DMS 273 (cell line): ENCODE measurements at regions not wholly inside any gene's neighbourhood (a gene's known extent, or its start where the extent isn't known, plus 50 kb on each side); places are given as distances from the start of the nearest gene placed in this dataset.
A peak's percentile ranks its signal among the peaks of the same experiment; 100 is the strongest.
"Not testable (repeated sequence)": the region's sequence is repeated elsewhere in the genome, so short reads cannot be mapped to it uniquely, and the experiment has no call there.

Experiments
- DNase-seq: peaks from one replicate; lab custom pipeline; 2025; ENCODE audit not compliant: unreplicated experiment; lab: John Stamatoyannopoulos, UW

DNA sequence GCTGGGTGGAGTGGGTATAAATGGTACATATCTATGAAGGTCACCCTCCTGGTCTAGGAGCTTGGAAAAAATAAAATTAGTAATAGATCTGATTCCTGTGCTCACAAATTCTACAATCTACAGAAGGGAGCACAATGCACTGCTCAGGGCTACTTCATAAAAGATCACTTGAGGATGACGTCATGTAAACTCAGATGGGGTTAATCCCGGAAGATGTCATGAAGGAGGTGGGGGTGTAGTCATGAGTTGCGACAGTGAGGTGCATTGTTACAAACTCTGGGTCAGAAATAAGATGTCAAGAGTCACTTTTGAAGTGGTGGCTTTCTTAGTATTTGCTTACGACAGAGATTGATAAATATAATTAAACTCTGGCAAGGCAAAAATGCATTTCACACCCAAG lies 68.2 kb downstream of the LHX9 start:
- no peak for DNase-seq

GRCh38 chr1:197986817-197987216 lies 69.6 kb downstream of the LHX9 start:
- no peak for DNase-seq

DNA sequence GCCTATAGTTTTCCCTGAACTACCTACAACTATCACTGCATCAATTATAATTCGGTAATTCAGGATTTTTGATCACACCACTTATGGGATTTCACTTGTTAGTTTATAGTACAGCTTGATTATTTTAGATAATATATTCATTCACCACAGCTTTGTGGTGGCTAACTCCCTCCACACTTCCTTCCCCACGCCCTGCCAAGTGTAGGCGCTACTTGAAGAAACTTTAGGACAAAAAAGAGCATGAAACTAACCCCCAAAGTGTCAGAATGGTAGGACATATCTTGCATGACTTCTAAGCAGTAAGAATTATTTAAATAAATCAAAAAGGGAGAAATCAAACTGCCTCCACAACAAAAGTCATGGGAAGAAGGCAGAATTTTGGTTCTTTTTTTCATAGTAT lies 70.1 kb downstream of the LHX9 start:
- DNase-seq = no peak

- DNase-seq = not testable (repeated sequence)
Measured at GRCh38 chr1:197988581-197988980, 71.4 kb downstream of the LHX9 start.

DNA sequence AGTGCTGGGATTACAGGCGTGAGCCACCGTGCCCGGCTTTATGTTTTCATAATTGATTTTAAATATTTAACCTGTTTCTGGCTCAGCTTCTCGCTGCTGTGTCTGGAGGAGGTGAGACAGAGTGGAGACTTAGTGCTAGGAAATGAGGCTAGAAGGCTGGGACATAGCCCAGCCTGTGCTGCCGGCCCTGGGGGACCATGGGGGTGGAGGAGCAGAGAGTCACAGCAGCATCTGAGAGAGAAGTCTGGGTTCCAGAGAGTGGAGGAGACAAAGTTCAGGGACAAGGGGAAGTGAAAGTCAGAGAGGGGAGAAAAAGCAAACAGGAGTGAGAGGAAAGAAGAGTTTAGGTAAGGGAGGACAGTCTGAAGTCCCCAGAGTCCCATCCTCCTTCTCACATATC lies 71.9 kb downstream of the LHX9 start:
- no peak for DNase-seq

GRCh38 chr1:197991594-197991993 lies 74.4 kb downstream of the LHX9 start:
- no peak for DNase-seq

DNA sequence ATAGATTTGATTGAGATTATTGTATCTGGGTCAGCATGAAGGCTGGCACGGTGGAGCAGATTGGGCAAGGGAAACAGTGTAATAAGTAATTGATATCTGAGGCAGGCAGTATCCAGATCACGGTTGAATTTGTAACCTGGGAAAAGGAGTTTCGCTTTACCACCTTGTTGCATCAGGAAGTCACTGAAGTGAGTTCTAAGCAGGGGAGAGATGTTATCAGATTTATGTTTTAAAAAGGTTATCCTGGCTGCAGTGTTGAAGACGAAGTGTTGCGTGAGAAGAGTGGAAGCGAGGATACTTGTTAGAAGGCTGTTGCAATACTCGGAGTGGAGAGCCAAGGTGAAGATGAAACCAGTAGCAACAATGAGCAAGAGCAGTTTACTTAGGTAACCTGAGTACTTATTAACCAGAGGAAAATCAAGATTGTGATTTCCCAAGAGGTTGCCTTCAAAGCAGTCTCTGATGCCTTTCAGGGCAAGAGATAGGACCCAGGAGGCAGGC lies 77.8 kb downstream of the LHX9 start:
- no peak for DNase-seq

DNA sequence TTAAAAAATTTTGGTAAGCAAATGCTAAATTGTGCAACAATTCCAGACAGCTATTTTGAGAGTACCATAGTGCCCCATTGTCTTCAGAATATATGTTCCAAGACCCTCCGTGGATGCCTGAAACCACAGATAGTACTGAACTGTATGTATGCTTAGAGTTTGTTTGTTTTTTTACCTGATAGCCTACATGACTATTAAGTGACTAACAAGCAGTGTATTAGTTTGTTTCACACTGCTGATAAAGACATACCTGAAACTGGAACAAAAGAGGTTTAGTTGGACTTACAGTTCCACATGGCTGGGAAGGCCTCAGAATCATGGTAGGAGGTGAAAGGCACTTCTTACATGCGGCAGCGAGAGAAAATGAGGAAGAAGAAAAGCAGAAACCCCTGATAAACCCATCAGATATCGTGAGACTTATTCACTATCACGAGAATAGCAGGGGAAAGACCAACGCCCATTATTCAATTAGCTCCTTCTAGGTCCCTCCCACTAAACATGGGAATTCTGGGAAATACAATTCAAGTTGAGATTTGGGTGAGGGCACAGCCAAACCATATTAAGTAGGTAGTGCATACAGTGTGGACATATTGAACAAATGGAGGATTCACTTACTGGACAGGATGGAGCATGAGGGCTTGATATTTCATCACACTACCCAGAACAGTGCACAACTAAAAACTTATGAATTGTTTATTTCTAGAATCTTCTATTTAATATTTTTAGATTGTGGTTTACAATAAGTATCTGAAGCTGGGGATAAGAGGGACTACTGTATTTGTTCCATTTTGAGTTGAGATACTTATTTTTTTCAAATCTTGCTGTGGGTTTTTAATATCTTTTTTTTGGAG lies 78.5 kb downstream of the LHX9 start:
- no peak for DNase-seq

- not testable (repeated sequence) for DNase-seq
Measured at GRCh38 chr1:197996259-197996512, 79.0 kb downstream of the LHX9 start.

- DNase-seq = peak; percentile 3
Measured at GRCh38 chr1:197998110-197998509, 80.9 kb downstream of the LHX9 start.

- no peak for DNase-seq
Measured at GRCh38 chr1:198001776-198002408, 84.7 kb downstream of the LHX9 start.

DNA sequence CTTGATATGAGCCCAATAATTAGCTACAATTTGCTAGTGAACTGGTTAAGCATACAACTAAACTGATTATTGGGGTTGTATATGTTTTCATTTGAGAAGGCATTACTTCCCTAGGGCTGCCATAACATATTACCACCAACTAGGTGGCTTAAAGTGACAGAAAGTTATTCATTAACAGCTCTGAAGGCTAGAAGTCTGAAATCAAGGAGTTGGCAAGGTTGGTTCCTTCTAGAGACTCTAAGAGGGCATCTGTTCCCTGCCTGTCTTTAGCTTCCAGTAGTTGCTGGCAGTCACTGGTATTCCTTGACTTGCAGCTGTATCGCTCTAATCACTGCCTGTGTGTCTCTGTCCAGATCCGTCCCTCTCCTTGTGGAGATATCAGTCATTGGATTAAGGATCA lies 86.3 kb downstream of the LHX9 start:
- DNase-seq = no peak

DNA sequence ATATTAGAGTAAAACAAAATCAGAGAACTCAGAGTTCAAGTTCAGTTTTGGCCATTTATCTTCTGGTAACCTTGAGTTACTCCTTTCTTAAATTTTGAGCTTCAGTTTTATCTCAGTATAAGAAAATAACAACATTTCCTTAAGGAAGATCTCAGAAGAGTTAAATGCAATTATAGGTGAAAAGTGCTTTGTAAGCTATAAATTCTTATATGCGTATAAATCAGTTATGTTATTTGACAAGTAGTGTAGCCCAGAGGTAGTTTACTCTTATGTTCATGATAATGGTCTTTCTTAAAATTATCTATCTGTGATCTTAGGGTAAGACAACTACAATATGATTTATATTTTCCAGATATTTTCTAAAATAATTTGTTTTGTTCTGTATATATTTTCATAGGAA lies 89.8 kb downstream of the LHX9 start:
- no peak for DNase-seq

- DNase-seq = no peak
Measured at GRCh38 chr1:198007687-198008607, 90.8 kb downstream of the LHX9 start.

- DNase-seq = no peak
Measured at GRCh38 chr1:198014355-198014754, 97.2 kb downstream of the LHX9 start.

GRCh38 chr1:198015309-198015708 lies 98.1 kb downstream of the LHX9 start:
- DNase-seq = no peak

DNA sequence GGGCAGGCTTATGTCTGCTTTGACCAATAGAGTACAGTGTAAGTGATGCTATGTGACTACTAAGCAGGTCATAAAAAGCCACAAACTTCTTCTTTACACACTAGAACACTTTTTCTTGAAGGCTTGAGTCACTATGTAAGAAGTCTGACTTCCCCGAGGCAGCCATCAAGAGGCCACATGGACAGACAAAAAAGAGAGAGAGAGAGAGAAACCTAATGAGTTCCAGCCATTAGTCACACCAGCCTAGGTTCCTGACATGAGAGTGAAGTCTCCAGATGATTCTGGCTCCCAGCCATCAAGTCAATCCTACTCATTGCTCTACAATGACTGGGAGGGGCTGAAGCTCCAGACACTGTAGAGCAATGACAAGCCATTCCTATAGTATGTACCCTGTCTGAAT lies 101.4 kb downstream of the LHX9 start:
- DNase-seq = no peak

- DNase-seq = no peak
Measured at GRCh38 chr1:198019126-198019525, 102.0 kb downstream of the LHX9 start.

DNA sequence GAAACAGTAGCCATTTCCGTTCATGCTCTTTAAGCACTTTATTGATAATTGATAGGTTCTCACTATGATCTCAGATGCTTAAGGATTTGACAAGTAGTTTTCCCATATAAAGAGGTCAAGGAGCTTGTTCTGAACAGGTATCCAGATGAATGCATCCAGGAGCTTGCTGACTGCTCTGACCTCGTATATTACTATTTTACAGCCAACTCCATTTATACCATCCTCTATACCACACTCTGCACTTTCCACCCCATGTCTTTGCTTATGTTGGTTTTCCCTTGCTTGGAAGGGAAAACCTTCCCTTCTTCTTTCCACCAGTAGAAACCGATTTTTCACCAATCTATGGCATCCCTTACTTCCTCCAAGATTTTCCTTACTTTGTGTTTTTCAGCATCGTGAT lies 107.2 kb downstream of the LHX9 start:
- no peak for DNase-seq

GRCh38 chr1:198024782-198025181 lies 107.6 kb downstream of the LHX9 start:
- DNase-seq = no peak

- DNase-seq = peak; percentile 4
Measured at GRCh38 chr1:198030682-198031081, 113.5 kb downstream of the LHX9 start.

GRCh38 chr1:198031086-198031485 lies 113.9 kb downstream of the LHX9 start:
- DNase-seq = no peak
